Mucosa of rectum (tissue), 2 donors: ENCODE measurements at regions not wholly inside any gene's neighbourhood (a gene's known extent, or its start where the extent isn't known, plus 50 kb on each side); places are given as distances from the start of the nearest gene placed in this dataset.

Source experiments
- H3K27ac ChIP-seq, 2 donors: one replicate each; pipeline ENCODE4 v1.7.0; 2013; ENCODE audit warnings: inconsistent platforms in 2 of 2, low read depth in 2 of 2, low read length in 2 of 2
- H3K27me3 ChIP-seq, 2 donors: one replicate each; pipeline ENCODE4 v1.7.0; 2013; ENCODE audit warnings: low read length in 2 of 2; ENCODE audit not compliant: control insufficient read depth in 2 of 2, insufficient read depth in 2 of 2
- H3K36me3 ChIP-seq, 2 donors: one replicate each; pipeline ENCODE4 v1.7.0; 2013; ENCODE audit warnings: low read length in 2 of 2; ENCODE audit not compliant: control insufficient read depth in 2 of 2, insufficient read depth in 2 of 2
- H3K4me1 ChIP-seq, 2 donors: one replicate each; pipeline ENCODE4 v1.7.0; 2013; ENCODE audit warnings: low read length in 2 of 2, mild to moderate bottlenecking in 1 of 2; ENCODE audit not compliant: control insufficient read depth in 2 of 2, insufficient read depth in 2 of 2
- H3K4me3 ChIP-seq, 2 donors: one replicate each; pipeline ENCODE4 v1.7.0; 2013; ENCODE audit warnings: low read length in 2 of 2
- H3K9ac ChIP-seq, 2 donors: one replicate each; pipeline ENCODE4 v1.7.0; 2013; ENCODE audit warnings: low read length in 2 of 2, low read depth in 1 of 2, mild to moderate bottlenecking in 1 of 2
- H3K9me3 ChIP-seq, 2 donors: one replicate each; pipeline ENCODE4 v1.7.0; 2013; ENCODE audit warnings: low read length in 2 of 2; ENCODE audit not compliant: control insufficient read depth in 2 of 2
- donor health status: healthy.
- donor health status: Normal muscosa, but diverticular disease.

DNA sequence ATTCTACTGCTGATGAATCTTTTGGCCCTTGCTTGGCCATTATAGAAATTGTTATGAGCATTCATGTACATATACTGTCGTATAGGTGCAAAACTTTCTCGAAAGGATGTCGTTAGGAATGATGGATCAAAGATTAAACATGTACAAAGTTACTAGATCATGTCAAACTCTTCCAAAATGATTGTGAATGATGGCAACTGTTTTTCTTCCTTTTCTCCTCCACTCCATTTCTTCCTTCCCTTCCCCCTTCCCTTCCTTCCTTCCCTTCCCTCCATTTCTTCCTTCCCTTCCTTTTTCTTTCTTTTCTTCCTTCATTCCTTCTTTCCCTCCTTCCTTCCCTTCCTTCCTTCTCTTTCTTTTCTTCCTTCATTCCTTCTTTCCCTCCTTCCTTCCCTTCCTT lies 973.9 kb downstream of the CDH11 start:
- H3K27ac ChIP-seq = no peak overlapping the region
- no peak overlapping the region for H3K4me3 ChIP-seq
- no peaks in the 10 kb centered on the region for H3K4me1 ChIP-seq
- H3K9ac ChIP-seq = no peak overlapping the region
- H3K36me3 ChIP-seq = no peaks in the 10 kb centered on the region
- no peaks in the 10 kb centered on the region for H3K9me3 ChIP-seq
- H3K27me3 ChIP-seq = no peaks in the 10 kb centered on the region

DNA sequence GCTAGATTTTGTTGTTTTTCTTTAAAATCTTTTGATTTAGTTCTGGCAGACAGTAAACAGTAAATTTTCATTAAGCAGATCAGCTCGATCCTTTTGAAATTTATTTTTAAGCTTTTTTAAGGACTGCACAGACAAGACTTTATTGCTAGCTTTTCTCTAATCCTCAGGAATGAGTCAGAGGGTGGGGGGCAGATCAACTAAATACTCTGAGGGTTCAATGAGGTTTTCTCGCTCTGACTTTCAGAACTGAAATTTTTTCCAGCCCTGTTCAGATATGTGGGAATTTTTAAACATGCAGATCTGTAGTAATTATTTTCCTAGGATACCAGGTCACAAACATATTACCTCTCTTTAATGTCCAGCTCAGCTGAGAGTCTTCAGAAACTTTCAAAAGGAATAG lies 977.2 kb downstream of the CDH11 start:
- H3K4me1 ChIP-seq = no peaks in the 10 kb centered on the region
- no peak overlapping the region for H3K27ac ChIP-seq
- H3K4me3 ChIP-seq = no peak overlapping the region
- H3K27me3 ChIP-seq = no peaks in the 10 kb centered on the region
- H3K9ac ChIP-seq = no peak overlapping the region
- H3K9me3 ChIP-seq = no peaks in the 10 kb centered on the region
- no peaks in the 10 kb centered on the region for H3K36me3 ChIP-seq

DNA sequence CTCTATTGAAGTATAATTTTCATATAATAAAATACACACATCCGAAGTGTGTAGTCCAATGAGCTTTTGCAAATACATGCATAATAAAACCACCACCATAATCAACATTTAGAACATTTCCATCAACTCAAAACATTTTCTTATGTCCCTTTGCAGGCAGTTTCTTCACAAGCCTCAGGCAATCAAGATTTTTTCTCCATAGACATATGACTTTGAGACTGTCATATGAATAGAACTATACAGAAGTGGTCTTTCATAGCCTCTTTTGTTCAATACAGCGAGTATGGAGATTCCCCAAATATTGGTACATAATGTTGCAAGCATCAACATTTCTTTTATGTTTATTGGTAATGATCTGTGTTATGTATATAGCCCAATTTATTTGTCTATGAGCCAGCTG lies 983.2 kb downstream of the CDH11 start:
- Histone ChIP-seq H3K27ac (no peak overlapping the region), H3K4me3 (no peak overlapping the region), H3K9ac (no peak overlapping the region), H3K4me1 (no peaks in the 10 kb centered on the region), H3K9me3 (no peaks in the 10 kb centered on the region), H3K36me3 (no peaks in the 10 kb centered on the region), H3K27me3 (no peaks in the 10 kb centered on the region)

DNA sequence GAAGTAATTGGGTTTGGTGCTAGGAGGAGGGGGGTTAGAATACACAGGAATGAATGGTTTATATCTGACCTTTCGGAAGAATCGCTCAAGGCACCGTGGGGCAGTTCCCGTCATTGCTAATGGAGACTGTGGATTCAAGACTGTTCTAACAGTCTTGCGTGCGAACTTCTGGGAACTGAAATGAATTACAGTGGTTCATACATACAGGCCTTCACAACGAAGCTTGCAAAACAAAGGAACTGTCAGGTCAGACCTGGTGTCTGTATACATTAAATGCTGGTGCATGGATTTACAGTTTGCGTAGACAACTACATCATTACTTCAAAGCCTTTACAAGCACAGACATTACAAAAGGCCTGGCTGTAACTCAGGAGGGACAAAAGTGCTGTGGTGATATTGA lies 983.9 kb downstream of the CDH11 start:
- Histone ChIP-seq H3K9ac (no peak overlapping the region), H3K27ac (no peak overlapping the region), H3K4me1 (no peaks in the 10 kb centered on the region), H3K9me3 (no peaks in the 10 kb centered on the region), H3K36me3 (no peaks in the 10 kb centered on the region), H3K27me3 (no peaks in the 10 kb centered on the region), H3K4me3 (no peak overlapping the region)

DNA sequence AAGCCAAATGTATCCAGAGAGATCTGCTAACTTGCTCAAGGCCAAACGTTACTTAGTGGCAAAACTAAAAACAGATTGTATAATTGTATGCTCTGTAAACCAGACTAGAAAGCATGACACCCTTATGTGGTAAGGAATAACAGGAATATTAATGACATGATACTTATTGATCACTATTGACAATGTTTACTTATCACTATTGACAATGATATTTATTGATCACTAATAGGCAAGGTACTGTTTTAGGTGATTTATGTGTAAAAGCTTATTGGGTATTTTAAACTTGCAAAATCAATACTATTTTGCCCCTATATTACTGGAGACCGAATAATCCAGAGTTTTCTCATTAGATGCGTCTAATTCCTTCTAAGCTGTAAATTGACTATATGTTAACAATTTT lies 985.1 kb downstream of the CDH11 start:
- Histone ChIP-seq H3K9me3 (no peaks in the 10 kb centered on the region), H3K9ac (no peak overlapping the region), H3K36me3 (no peaks in the 10 kb centered on the region), H3K27me3 (no peaks in the 10 kb centered on the region), H3K4me1 (no peaks in the 10 kb centered on the region), H3K27ac (no peak overlapping the region), H3K4me3 (no peak overlapping the region)

DNA sequence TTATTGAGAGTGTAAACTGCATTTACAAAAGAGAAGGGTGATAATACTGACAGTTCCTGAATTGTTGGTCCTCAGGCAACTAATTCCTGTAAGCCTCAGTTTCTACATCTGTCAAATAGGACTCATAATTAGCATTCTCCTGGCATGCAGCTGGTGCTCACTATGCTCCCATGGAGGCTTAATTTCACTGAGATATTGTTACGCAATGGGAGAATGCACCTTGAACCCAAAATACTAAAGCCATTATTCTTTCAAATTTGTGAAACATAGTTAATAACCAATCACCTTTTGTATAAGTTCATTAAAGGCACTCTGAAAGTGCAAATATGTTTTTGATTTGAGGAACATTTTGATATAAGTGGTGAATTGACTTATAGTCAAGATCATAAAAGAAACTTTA lies 985.5 kb downstream of the CDH11 start:
- Histone ChIP-seq H3K27ac (no peak overlapping the region), H3K9me3 (no peaks in the 10 kb centered on the region), H3K4me3 (no peak overlapping the region), H3K27me3 (no peaks in the 10 kb centered on the region), H3K9ac (no peak overlapping the region), H3K36me3 (no peaks in the 10 kb centered on the region), H3K4me1 (no peaks in the 10 kb centered on the region)

DNA sequence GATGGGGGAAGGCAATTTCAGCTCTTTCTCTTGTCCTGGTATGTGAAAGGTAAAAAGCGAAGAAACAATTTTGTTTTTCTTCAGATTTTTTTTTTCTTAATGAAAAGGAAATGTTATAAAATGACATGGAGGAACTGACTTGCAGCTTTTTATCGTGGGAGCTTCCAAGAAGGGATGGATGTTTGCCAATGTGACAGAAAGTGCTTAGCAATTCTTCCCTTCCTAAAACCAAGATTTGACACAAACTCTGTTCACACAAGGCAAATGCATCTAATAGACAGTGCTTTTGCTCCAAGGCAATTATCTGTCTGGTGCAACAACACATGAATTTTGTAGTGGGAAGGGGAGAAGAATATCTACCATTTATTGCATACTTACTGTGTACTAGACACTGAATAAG lies 988.5 kb downstream of the CDH11 start:
- no peak overlapping the region for H3K4me3 ChIP-seq

DNA sequence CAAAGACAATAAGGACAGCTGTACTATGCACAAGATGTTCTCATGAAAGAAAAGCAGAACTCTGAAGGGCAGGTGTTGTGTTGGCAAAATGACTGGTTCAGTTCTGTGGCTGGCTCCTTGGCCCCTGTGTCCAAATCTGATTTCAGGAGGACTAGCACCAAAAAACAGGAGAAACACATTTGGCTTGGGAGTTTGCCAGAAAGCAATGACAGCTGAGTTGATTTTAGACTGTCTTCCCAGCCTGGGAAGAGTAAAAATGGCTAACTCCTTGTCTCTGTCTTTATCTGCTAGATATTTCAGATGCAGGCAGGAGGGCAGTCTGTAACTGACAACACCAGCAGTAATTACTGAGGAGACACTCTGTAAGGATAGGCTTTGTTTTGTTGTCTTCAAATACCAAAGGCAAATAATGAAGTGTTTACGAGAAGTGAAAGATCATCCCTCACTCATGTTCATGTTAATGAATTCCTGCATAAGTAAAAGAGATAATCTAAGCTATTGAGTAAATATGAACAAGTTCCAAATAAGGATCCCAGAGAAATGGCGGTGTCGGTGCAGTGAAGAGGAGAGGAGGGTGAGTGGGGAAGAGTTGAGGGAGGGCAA lies 989.0 kb downstream of the CDH11 start:
- no peaks in the 10 kb centered on the region for H3K9me3 ChIP-seq
- H3K9ac ChIP-seq = no peak overlapping the region
- no peak overlapping the region for H3K4me3 ChIP-seq
- no peak overlapping the region for H3K27ac ChIP-seq
- H3K27me3 ChIP-seq = no peaks in the 10 kb centered on the region
- no peaks in the 10 kb centered on the region for H3K36me3 ChIP-seq
- H3K4me1 ChIP-seq = no peaks in the 10 kb centered on the region

More for the DNA sequence above, 988.5 kb downstream of the CDH11 start:
- H3K9ac ChIP-seq = no peak overlapping the region
- H3K27ac ChIP-seq = no peak overlapping the region
- H3K9me3 ChIP-seq = no peaks in the 10 kb centered on the region
- no peaks in the 10 kb centered on the region for H3K4me1 ChIP-seq
- no peaks in the 10 kb centered on the region for H3K36me3 ChIP-seq
- H3K27me3 ChIP-seq = no peaks in the 10 kb centered on the region

DNA sequence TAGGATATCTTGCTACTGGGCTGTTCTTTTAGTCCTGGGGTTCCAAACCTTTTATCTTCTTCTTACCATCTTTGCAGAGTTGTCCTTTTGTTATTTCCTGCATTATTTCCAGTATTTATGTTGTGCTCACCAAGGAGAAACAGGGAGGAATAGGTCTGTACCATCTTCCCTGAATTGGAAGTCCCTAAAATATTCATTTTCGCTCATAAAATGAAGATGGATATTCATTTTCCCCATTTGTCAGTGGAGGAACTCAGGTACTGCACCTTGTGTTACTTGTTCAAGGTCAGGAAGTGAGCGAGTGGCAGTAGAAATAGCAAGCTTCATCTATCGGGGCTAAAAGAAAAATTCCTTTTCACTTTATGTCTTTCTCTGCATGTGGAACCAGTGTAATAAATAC lies 989.7 kb downstream of the CDH11 start:
- Histone ChIP-seq H3K4me3 (no peak overlapping the region), H3K9me3 (no peaks in the 10 kb centered on the region), H3K4me1 (no peaks in the 10 kb centered on the region), H3K27ac (no peak overlapping the region), H3K9ac (no peak overlapping the region), H3K27me3 (no peaks in the 10 kb centered on the region), H3K36me3 (no peaks in the 10 kb centered on the region)

DNA sequence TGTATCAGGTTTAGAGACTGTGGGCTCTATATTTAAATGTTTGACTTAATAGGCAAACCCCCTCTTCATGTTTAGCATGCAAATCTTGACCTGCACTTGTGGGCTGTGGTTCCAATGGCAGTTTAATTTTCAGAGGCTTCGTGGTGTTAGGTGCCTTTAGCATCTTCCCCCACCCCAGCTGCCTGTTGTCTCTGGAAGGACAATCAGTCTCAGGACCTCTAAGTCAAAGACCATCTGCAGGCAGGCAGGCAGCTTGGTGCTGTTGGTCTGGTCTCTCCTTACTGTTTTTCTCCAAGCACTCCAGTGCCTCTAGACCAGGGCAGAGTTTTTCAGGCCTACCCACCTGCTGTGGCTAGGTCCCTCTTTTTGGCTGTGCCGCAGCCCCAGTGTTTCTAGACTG lies 990.4 kb downstream of the CDH11 start:
- no peaks in the 10 kb centered on the region for H3K27me3 ChIP-seq

DNA sequence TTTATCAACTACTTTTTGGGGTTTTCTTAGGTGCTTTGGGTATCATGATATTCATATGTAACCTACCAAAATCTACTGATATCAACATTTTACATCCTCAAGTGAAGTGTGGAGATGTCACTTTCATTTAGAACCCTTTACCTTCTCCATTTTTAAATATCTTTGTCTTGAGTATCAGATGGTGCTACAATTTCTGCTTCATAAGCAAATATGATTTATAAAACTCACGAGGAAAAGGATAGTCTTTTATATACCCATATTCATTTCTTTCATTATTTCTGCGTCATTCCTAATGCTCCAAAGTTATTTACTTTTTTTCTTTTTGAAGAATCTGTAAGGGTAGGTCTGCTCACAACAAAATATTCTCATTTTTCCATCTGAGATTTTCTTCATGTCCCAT lies 991.7 kb downstream of the CDH11 start:
- Histone ChIP-seq H3K27ac (no peak overlapping the region), H3K9me3 (no peaks in the 10 kb centered on the region), H3K27me3 (no peaks in the 10 kb centered on the region), H3K4me3 (no peak overlapping the region), H3K36me3 (no peaks in the 10 kb centered on the region), H3K9ac (no peak overlapping the region), H3K4me1 (no peaks in the 10 kb centered on the region)

More for the DNA sequence above, 990.4 kb downstream of the CDH11 start:
- H3K9ac ChIP-seq = no peak overlapping the region
- no peak overlapping the region for H3K4me3 ChIP-seq
- no peaks in the 10 kb centered on the region for H3K36me3 ChIP-seq
- no peaks in the 10 kb centered on the region for H3K4me1 ChIP-seq
- no peaks in the 10 kb centered on the region for H3K9me3 ChIP-seq
- H3K27ac ChIP-seq = no peak overlapping the region
